ENCODE measurements at regions not wholly inside any gene's neighbourhood (a gene's known extent, or its start where the extent isn't known, plus 50 kb on each side); places are given as distances from the start of the nearest gene placed in this dataset.

GRCh38 chr5:123814801-123815470 lies 303.0 kb downstream of the CSNK1G3 start:
- no peak overlapping the region for H3K27ac ChIP-seq
- H3K4me3 ChIP-seq = no peak overlapping the region
- DNase-seq = no peak
- no peak for TF ChIP-seq CTCF (IDR thresholded peaks at IDR 0.05)
- H3K36me3 ChIP-seq = no peaks in the 10 kb centered on the region
- H3K4me1 ChIP-seq = no peaks in the 10 kb centered on the region
- no peaks in the 10 kb centered on the region for H3K9me3 ChIP-seq
- intact Hi-C loops (cut with DNase I) = no loop called here
- H3K9ac ChIP-seq (ENCODE audit: low read depth in 2 of 2, low read length in 2 of 2) = no peak overlapping the region
- H3K27me3 ChIP-seq = no peaks in the 10 kb centered on the region

GRCh38 chr5:123813937-123814624 lies 302.1 kb downstream of the CSNK1G3 start:
- H3K9me3 ChIP-seq = no peaks in the 10 kb centered on the region
- H3K9ac ChIP-seq (ENCODE audit: low read depth in 2 of 2, low read length in 2 of 2) = no peak overlapping the region
- intact Hi-C loops (cut with DNase I) = no loop called here
- TF ChIP-seq CTCF (IDR thresholded peaks at IDR 0.05) = no peak
- no peaks in the 10 kb centered on the region for H3K36me3 ChIP-seq
- no peaks in the 10 kb centered on the region for H3K4me1 ChIP-seq
- no peak for DNase-seq
- H3K27ac ChIP-seq = no peak overlapping the region
- H3K27me3 ChIP-seq = no peaks in the 10 kb centered on the region
- no peak overlapping the region for H3K4me3 ChIP-seq

GRCh38 chr5:123813264-123813663 lies 301.3 kb downstream of the CSNK1G3 start:
- Histone ChIP-seq H3K4me3 (no peak overlapping the region), H3K4me1 (no peaks in the 10 kb centered on the region), H3K27me3 (no peaks in the 10 kb centered on the region), H3K9me3 (no peaks in the 10 kb centered on the region), H3K36me3 (no peaks in the 10 kb centered on the region), H3K9ac (ENCODE audit: low read depth in 2 of 2, low read length in 2 of 2) (no peak overlapping the region), H3K27ac (no peak overlapping the region)
- TF ChIP-seq CTCF (IDR thresholded peaks at IDR 0.05) = no peak
- no peak for DNase-seq
- intact Hi-C loops (cut with DNase I) = no loop called here

GRCh38 chr5:123811831-123812230 lies 299.9 kb downstream of the CSNK1G3 start:
- Histone ChIP-seq H3K27me3 (no peaks in the 10 kb centered on the region), H3K36me3 (no peaks in the 10 kb centered on the region), H3K4me1 (no peaks in the 10 kb centered on the region), H3K27ac (no peak overlapping the region), H3K4me3 (no peak overlapping the region), H3K9me3 (no peaks in the 10 kb centered on the region), H3K9ac (ENCODE audit: low read depth in 2 of 2, low read length in 2 of 2) (no peak overlapping the region)
- no peak for DNase-seq
- intact Hi-C loops (cut with DNase I) = no loop called here
- no peak for TF ChIP-seq CTCF (IDR thresholded peaks at IDR 0.05)

- no peak overlapping the region for H3K4me3 ChIP-seq
- TF ChIP-seq CTCF (IDR thresholded peaks at IDR 0.05) = no peak
- H3K9ac ChIP-seq (ENCODE audit: low read depth in 2 of 2, low read length in 2 of 2) = no peak overlapping the region
- no peaks in the 10 kb centered on the region for H3K36me3 ChIP-seq
- H3K27me3 ChIP-seq = no peaks in the 10 kb centered on the region
- DNase-seq = no peak
- intact Hi-C loops (cut with DNase I) = no loop called here
- H3K9me3 ChIP-seq = no peaks in the 10 kb centered on the region
- no peaks in the 10 kb centered on the region for H3K4me1 ChIP-seq
- H3K27ac ChIP-seq = no peak overlapping the region
Measured at GRCh38 chr5:123810746-123811340, 298.9 kb downstream of the CSNK1G3 start.

Measured in colonic mucosa (tissue), 4 donors.